Peyer's patch (tissue), 4 donors: ENCODE measurements at regions not wholly inside any gene's neighbourhood (a gene's known extent, or its start where the extent isn't known, plus 50 kb on each side); places are given as distances from the start of the nearest gene placed in this dataset.

Source experiments
- POLR2A ChIP-seq, 2 donors: fragments of 450-650 bp; IDR thresholded peaks; one replicate each; pipeline ENCODE4 v1.5.1; 2017; ENCODE audit warnings: antibody characterized with exemption in 2 of 2, mild to moderate bottlenecking in 2 of 2, moderate library complexity in 2 of 2
- TF ChIP-seq, protein P1 (sequence below), 6 experiments: fragments of 450-650 bp in 4 of 6; fragments of 200-600 bp in 2 of 6; sonication (generic) in 1 of 6; IDR thresholded peaks; one replicate each; pipeline ENCODE4 v1.5.1; 2017 to 2019; ENCODE audit warnings: antibody characterized with exemption in 6 of 6, mild to moderate bottlenecking in 3 of 6, moderate library complexity in 1 of 6

DNA sequence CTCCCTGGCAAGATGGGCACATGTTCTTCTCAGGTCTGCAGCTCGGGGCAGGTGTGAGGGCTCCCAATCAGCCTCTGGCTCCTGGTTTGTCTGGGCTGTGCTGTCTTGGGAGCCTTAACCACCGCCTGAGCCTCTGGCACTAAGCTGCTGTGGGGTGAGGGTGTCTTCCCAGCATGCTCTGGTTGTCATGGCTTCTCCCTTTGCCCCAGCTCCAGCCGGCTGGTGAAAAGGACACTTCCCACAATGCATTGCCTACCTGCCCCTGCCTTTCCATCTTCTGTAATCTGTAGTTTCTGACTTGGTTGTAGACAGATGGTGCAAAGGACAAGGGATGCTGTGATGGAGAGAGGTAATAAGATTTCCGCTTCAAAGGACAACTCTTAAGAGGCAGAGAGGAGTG lies 295.3 kb downstream of the TLE3 start:
- TF ChIP-seq, protein P1, sequence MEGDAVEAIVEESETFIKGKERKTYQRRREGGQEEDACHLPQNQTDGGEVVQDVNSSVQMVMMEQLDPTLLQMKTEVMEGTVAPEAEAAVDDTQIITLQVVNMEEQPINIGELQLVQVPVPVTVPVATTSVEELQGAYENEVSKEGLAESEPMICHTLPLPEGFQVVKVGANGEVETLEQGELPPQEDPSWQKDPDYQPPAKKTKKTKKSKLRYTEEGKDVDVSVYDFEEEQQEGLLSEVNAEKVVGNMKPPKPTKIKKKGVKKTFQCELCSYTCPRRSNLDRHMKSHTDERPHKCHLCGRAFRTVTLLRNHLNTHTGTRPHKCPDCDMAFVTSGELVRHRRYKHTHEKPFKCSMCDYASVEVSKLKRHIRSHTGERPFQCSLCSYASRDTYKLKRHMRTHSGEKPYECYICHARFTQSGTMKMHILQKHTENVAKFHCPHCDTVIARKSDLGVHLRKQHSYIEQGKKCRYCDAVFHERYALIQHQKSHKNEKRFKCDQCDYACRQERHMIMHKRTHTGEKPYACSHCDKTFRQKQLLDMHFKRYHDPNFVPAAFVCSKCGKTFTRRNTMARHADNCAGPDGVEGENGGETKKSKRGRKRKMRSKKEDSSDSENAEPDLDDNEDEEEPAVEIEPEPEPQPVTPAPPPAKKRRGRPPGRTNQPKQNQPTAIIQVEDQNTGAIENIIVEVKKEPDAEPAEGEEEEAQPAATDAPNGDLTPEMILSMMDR (IDR thresholded peaks at IDR 0.05), result no peak
- TF ChIP-seq POLR2A (IDR thresholded peaks at IDR 0.05), result no peak
